Heart left ventricle (tissue), 16 donors: ENCODE measurements at regions not wholly inside any gene's neighbourhood (a gene's known extent, or its start where the extent isn't known, plus 50 kb on each side); places are given as distances from the start of the nearest gene placed in this dataset.

Source experiments
- ATAC-seq, 4 donors: fragments of 200-7000 bp; cut with Tn5 transposase; one replicate each; pipeline ENCODE4 v1.9.1; 2020 to 2022; ENCODE audit warnings: moderate library complexity in 4 of 4, mild to moderate bottlenecking in 3 of 4, moderate number of reproducible peaks in 1 of 4
- DNase-seq, 5 donors: peaks; one replicate each; pipeline ENCODE4 v3.0.0-alpha.2; 2020
- H3K27ac ChIP-seq, 12 donors: fragments of 200-600 bp; sonication (generic) in 4 of 12; one replicate each; pipeline versions ENCODE4 v1.5.0 to v1.8.0; 2016 to 2022; ENCODE audit warnings: mild to moderate bottlenecking in 2 of 12
- H3K27me3 ChIP-seq, 9 donors: fragments of 200-600 bp; sonication (generic) in 2 of 9; one replicate each; pipeline versions ENCODE4 v1.5.1 to v1.8.0; 2016 to 2022; ENCODE audit warnings: mild to moderate bottlenecking in 3 of 9
- H3K36me3 ChIP-seq, 9 donors: fragments of 200-600 bp; sonication (generic) in 2 of 9; one replicate each; pipeline versions ENCODE4 v1.5.0 to v1.8.0; 2018 to 2022; ENCODE audit warnings: mild to moderate bottlenecking in 2 of 9
- H3K4me1 ChIP-seq, 12 donors: fragments of 200-600 bp; sonication (generic) in 4 of 12; one replicate each; pipeline versions ENCODE4 v1.5.0 to v1.8.0; 2016 to 2022; ENCODE audit warnings: mild to moderate bottlenecking in 3 of 12
- H3K4me3 ChIP-seq, 12 donors: fragments of 200-600 bp; sonication (generic) in 4 of 12; one replicate each; pipeline versions ENCODE4 v1.5.0 to v1.8.0; 2017 to 2022; ENCODE audit warnings: mild to moderate bottlenecking in 9 of 12, moderate library complexity in 4 of 12
- H3K9me3 ChIP-seq, 12 donors: fragments of 200-600 bp; sonication (generic) in 4 of 12; one replicate each; pipeline versions ENCODE4 v1.5.0 to v1.8.0; 2016 to 2022; ENCODE audit warnings: mild to moderate bottlenecking in 1 of 12
- POLR2A ChIP-seq, 2 donors: fragments of 450-650 bp; IDR thresholded peaks; one replicate each; pipeline ENCODE4 v1.6.1; 2017; ENCODE audit warnings: antibody characterized with exemption in 2 of 2, mild to moderate bottlenecking in 2 of 2, moderate library complexity in 2 of 2
- whole genome bisulfite sequencing, 4 donors: extraction: QIAGEN DNeasy Blood & Tissue Kit in 2 of 4; methylation state at CpG; one replicate each; pipeline versions ENCODE4 v1.1.5 to v1.1.7; 2013 to 2018; 5-methylcytosine and 5-hydroxymethylcytosine counted together
- intact Hi-C, 10 donors: fragments of 100-400 bp; cut with DNase I; formaldehyde crosslinking; loops; one replicate each; pipeline versions ENCODE4 v1.11.1 to v1.14.2; 2022
- TF ChIP-seq, protein P1 (sequence below), 12 donors: fragments of 200-600 bp; sonication (generic) in 4 of 12; IDR thresholded peaks; one replicate each; pipeline versions ENCODE4 v1.5.0 to v1.8.0; 2018 to 2022; ENCODE audit warnings: antibody characterized with exemption in 12 of 12, mild to moderate bottlenecking in 5 of 12
- donor health status: ischemic (EF 13 %, LVEDD 7.1; RV severe dilation, severe dysfunction).
- donor health status: healthy with polysubstance abuse.
- donor health status: DM: no; HTN: yes; CAD: no.
- donor health status: DM: no; HTN: no; CAD: no.
- donor health status: ischemic (EF 25% LVEDD 6.9; RV normal size, moderate dysfunction).
- donor health status: ischemic (EF 25% LVEDD 5.7; RV mildly dilated, moderate dysfunction).
- donor health status: healthy.
- donor health status: DM: yes; HTN: yes; CAD: no.
- donor health status: ischemic (EF 35%, LVEDD 5.7; RV mildly dilated, moderate dysfunction).
- donor health status: nonischemic (EF 11% LVEDD 7.7; RV severe dilation, severe dysfunction).
- donor health status: DM: yes; HTN: yes; CAD: no.
- donor health status: PGD.
- donor health status: ischemic (EF 29% LVEDD 5.4; RV normal size, mild dysfunction).
- donor health status: nonischemic (EF 23%, LVEDD 6.1; RV moderate dilation, normal function).

DNA sequence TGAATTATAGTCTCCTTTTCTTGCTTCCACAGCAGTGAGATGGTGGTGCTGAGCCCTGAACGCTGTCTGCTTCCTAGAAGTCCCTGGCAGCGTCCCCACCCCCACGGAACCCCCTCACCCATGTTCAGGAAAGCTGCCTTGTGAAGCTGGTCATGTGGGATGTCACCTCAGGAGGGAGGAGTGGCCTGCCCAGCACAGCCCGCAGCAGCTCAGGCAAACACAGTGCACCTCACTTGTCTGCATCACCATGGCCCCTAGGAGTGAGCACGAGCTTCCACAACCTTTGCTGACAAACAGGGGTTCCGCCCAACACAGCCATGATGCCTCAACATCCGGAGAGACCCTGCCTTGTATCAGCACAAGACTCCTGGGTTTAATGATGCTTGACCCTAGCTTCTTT lies 508.9 kb downstream of the RPS24 start:
- Histone ChIP-seq H3K4me1 (peaks cover 0 to 32% (median 12%) of the 10 kb centered on the region in 12 donors), H3K4me3 (no peak overlapping the region), H3K27me3 (no peaks in the 10 kb centered on the region), H3K9me3 (no peaks in the 10 kb centered on the region), H3K36me3 (no peaks in the 10 kb centered on the region), H3K27ac (peak overlapping the region in 7 of 12 donors; percentile 36 to 81 (median 68))
- ATAC-seq (no peak), DNase-seq (no peak)
- TF ChIP-seq, protein P1, sequence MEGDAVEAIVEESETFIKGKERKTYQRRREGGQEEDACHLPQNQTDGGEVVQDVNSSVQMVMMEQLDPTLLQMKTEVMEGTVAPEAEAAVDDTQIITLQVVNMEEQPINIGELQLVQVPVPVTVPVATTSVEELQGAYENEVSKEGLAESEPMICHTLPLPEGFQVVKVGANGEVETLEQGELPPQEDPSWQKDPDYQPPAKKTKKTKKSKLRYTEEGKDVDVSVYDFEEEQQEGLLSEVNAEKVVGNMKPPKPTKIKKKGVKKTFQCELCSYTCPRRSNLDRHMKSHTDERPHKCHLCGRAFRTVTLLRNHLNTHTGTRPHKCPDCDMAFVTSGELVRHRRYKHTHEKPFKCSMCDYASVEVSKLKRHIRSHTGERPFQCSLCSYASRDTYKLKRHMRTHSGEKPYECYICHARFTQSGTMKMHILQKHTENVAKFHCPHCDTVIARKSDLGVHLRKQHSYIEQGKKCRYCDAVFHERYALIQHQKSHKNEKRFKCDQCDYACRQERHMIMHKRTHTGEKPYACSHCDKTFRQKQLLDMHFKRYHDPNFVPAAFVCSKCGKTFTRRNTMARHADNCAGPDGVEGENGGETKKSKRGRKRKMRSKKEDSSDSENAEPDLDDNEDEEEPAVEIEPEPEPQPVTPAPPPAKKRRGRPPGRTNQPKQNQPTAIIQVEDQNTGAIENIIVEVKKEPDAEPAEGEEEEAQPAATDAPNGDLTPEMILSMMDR (IDR thresholded peaks at IDR 0.05) = no peak
- TF ChIP-seq POLR2A (IDR thresholded peaks at IDR 0.05) = no peak
- 76 to 88% (median 80%) methylated on average over 7 of the region's 7 CpGs for WGBS, 4 donors
- intact Hi-C loops = no loop called here

DNA sequence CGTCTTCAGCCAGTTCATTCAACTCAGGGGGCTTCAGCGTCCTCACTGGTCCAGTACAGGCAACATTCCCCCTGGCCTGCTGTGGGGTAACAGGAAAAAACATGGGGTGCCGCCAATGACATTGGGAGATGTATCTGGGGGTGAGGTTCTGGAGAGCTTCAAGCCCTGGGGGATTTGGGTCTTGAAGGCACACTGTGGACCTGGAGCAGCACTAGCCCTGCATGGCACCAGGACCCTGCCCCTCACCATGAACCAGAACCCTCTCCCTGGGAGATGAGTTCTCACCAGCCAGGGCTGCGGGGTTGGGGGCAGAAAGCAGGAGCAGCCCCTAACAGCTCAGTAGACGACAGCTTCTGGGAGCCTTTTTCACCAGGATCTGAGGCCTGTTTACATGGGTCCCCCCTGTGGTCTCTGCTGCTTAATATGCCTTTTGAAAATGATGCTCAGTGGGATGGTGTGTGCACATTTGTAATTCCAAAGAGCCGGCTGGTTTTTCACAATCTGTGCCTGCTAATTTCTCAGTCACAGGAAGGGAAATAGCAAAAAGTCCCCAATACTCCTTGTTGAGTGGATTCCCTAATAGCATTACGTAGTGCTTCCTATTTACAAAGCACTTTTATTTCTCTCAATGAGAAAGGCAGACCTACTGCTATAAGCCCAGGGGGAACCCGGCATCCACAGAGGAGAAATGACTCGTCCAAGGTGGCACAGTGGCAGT lies 509.5 kb downstream of the RPS24 start:
- H3K4me3 ChIP-seq = no peak overlapping the region
- ATAC-seq (peak in 3 of 4 donors; percentile 31 to 48 (median 36)), DNase-seq (no peak)
- H3K4me1 ChIP-seq = peaks cover 0 to 32% (median 12%) of the 10 kb centered on the region in 12 donors
- H3K36me3 ChIP-seq = no peaks in the 10 kb centered on the region
- TF ChIP-seq, protein P1 (IDR thresholded peaks at IDR 0.05) = no peak
- TF ChIP-seq POLR2A (IDR thresholded peaks at IDR 0.05) = no peak
- no peaks in the 10 kb centered on the region for H3K9me3 ChIP-seq
- intact Hi-C loops = no loop called here
- no peaks in the 10 kb centered on the region for H3K27me3 ChIP-seq
- WGBS, 4 donors = 70 to 85% (median 73%) methylated on average over 8 to 9 of the region's 9 CpGs
- peak overlapping the region in 11 of 12 donors; percentile 25 to 81 (median 61) for H3K27ac ChIP-seq

DNA sequence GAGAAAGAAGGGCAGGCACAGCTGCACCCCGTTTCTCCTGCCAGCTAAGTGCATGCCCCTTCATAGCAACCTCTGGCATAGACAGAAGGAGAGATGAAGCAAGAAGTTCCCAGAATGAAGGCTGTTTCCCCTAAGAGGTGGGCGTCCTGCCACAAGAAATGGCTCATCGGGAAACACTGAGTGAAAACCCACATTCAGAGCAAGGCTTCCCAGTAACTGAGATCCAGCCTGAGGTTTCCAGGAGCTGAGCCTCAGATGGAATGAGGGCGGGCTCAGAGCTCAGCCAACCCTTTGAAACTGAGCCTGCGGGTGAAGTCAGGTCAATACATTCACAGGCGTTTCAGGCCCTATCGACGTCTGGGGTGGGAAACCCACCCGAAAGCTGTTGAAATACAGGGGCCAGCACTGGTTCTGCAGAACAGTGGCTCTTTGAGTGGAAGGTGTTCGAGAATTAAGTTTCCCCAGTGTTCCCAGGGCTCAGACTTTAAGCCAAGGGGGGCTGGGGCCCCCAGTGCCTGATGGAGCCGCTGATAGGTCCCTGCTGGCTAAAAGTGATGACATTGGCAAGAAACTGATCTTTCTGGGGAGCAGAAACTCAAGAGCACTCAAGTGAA lies 510.2 kb downstream of the RPS24 start:
- Histone ChIP-seq H3K4me3 (no peak overlapping the region), H3K27me3 (no peaks in the 10 kb centered on the region), H3K27ac (peak overlapping the region in 11 of 12 donors; percentile 25 to 81 (median 61)), H3K36me3 (no peaks in the 10 kb centered on the region), H3K9me3 (no peaks in the 10 kb centered on the region), H3K4me1 (peaks cover 0 to 32% (median 12%) of the 10 kb centered on the region in 12 donors)
- ATAC-seq (peak; percentile 76 to 95 (median 92)), DNase-seq (peak in 4 of 5 donors; percentile 61 to 82 (median 67))
- 69 to 76% (median 74%) methylated on average over 11 of the region's 11 CpGs for WGBS, 4 donors
- TF ChIP-seq, protein P1 (IDR thresholded peaks at IDR 0.05) = no peak
- TF ChIP-seq POLR2A (IDR thresholded peaks at IDR 0.05) = no peak
- intact Hi-C loops = no loop called here

DNA sequence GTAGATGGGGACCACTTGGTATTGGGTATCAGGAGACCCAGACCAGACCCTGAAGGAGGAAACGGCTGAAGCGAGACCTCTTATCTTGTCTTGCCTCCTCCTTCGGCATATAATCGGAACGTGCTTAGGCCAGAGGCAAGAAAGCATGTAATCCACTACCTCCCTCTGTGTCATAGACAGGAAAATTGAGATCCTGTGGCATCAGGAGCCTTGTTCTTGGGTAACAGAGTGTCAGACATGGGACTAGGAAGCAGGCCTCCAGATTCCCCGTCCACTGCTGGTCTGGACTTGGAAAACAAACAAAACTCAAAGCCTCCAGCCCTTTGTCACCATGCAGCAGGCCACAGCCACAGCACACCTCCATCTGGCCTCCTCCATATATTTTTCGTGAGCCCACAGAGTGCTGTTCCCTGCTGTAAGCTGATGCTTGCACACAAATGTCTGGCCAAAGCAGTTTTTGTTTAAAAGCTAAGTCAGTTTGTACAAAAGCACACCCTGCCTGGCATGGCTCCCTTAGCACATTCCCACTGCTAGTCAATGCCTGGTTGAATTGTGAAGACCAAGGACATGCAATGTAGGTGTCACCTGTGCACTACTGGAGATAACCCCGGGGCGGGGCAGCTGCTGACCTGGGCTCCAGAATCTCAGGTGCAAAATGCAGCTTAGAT lies 510.9 kb downstream of the RPS24 start:
- ATAC-seq = peak in 1 of 4 donors; percentile 4

More for the DNA sequence above, 510.9 kb downstream of the RPS24 start:
- TF ChIP-seq POLR2A (IDR thresholded peaks at IDR 0.05) = no peak
- TF ChIP-seq, protein P1 (IDR thresholded peaks at IDR 0.05) = no peak
- peaks cover 0 to 32% (median 12%) of the 10 kb centered on the region in 12 donors for H3K4me1 ChIP-seq
- no peaks in the 10 kb centered on the region for H3K9me3 ChIP-seq
- no peaks in the 10 kb centered on the region for H3K36me3 ChIP-seq
- no peak overlapping the region for H3K4me3 ChIP-seq
- H3K27ac ChIP-seq = peak overlapping the region in 9 of 12 donors; percentile 12 to 76 (median 67)
- intact Hi-C loops = no loop called here
- WGBS, 4 donors = 75 to 92% (median 82%) methylated on average over 9 of the region's 9 CpGs
- no peak for DNase-seq
- H3K27me3 ChIP-seq = no peaks in the 10 kb centered on the region
